ENCODE measurements at regions not wholly inside any gene's neighbourhood (a gene's known extent, or its start where the extent isn't known, plus 50 kb on each side); places are given as distances from the start of the nearest gene placed in this dataset.

GRCh38 chr2:122210065-122210464 is 454.6 kb downstream of the TSN start:
- H3K36me3 Mint-ChIP-seq (ENCODE audit: low read depth) = no peaks in the 10 kb centered on the region
- peaks cover 17% of the 10 kb centered on the region for H3K4me1 Mint-ChIP-seq (ENCODE audit: low read depth)
- peaks cover 6% of the 10 kb centered on the region for H3K27me3 Mint-ChIP-seq (ENCODE audit: low read depth)
- H3K27ac Mint-ChIP-seq (ENCODE audit: unreplicated experiment) = no peak overlapping the region
- DNase-seq (ENCODE audit: low spot score) = no peak
- no peaks in the 10 kb centered on the region for H3K9me3 Mint-ChIP-seq (ENCODE audit: low read depth)
- no peak for TF ChIP-seq CTCF (IDR thresholded peaks at IDR 0.05)
- no peak overlapping the region for H3K4me3 Mint-ChIP-seq (ENCODE audit: unreplicated experiment)

DNA sequence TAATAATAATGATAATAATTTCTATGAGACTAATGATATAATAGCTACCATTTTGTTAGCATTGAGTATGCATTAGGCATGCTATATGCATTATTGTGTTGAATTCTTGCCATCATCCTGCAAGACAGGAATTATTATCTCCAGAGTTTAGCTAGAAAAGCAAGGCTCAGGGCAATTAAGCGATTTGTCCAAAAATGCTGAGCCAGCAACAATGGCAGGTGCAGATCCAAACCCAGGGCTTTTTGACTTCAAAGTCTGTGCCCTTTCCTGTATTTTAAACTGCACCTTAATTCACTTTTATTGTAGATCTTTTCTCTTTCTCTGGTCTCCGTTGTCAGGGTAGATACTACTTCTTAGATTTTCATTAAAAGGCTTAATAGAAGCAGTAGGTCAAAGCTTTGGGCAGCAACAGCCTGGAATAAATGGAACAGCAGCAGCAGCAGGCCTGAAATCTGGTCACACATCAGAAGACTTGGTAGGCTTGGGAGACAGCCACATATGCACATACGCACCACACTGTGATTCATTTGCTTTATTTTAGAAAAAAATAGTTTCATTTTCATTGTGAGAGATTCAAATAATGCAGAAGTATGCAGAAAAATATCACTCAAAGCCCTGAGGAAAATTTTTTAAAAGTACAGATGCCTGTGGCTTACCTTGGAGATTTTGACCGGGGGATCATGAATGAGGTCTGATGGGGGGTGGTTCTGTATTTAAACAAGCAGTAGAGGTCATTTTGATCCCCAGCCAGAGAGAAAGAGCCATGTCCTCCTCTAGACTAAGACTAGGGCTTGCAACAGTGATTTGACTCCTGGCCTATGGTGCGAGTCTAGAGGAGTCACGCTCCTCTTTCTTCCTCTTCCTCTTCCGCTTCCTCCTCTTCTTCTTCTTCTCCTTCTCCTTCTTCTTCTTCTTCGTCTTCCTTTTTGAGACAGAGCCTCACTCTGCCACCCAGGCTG is 455.7 kb downstream of the TSN start:
- Mint-ChIP-seq H3K36me3 (ENCODE audit: low read depth) (no peaks in the 10 kb centered on the region), H3K4me1 (ENCODE audit: low read depth) (peaks cover 7% of the 10 kb centered on the region), H3K27ac (ENCODE audit: unreplicated experiment) (no peak overlapping the region), H3K4me3 (ENCODE audit: unreplicated experiment) (no peak overlapping the region), H3K9me3 (ENCODE audit: low read depth) (no peaks in the 10 kb centered on the region), H3K27me3 (ENCODE audit: low read depth) (peaks cover 4% of the 10 kb centered on the region)
- DNase-seq (ENCODE audit: low spot score) = no peak
- no peak for TF ChIP-seq CTCF (IDR thresholded peaks at IDR 0.05)

DNA sequence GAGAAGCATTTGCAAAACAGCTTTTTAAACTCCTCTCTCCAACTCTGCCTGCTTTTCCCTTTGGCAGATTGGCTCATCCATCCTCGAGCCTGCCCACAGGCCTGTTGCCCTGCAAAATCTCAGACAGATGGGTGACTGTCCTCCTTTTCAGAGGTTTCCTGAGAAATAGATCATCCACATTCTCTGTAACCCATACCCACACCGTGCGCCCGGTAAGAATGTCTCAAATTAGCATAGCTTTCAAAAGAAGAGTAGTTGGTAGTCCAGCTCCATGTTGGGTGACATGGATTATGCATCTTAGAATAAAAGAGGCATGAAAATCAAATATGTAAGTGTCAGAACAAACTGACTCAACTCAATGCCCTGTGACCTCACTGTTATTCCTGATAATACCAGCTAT is 457.9 kb downstream of the TSN start:
- no peak for TF ChIP-seq CTCF (IDR thresholded peaks at IDR 0.05)
- H3K4me3 Mint-ChIP-seq (ENCODE audit: unreplicated experiment) = no peak overlapping the region
- peaks cover 4% of the 10 kb centered on the region for H3K27me3 Mint-ChIP-seq (ENCODE audit: low read depth)
- no peaks in the 10 kb centered on the region for H3K36me3 Mint-ChIP-seq (ENCODE audit: low read depth)
- H3K27ac Mint-ChIP-seq (ENCODE audit: unreplicated experiment) = no peak overlapping the region
- H3K4me1 Mint-ChIP-seq (ENCODE audit: low read depth) = peaks cover 7% of the 10 kb centered on the region
- H3K9me3 Mint-ChIP-seq (ENCODE audit: low read depth) = no peaks in the 10 kb centered on the region
- no peak for DNase-seq (ENCODE audit: low spot score)

- DNase-seq (ENCODE audit: low spot score) = no peak
- TF ChIP-seq CTCF (IDR thresholded peaks at IDR 0.05) = no peak
- Mint-ChIP-seq H3K27me3 (ENCODE audit: low read depth) (peaks cover 5% of the 10 kb centered on the region), H3K36me3 (ENCODE audit: low read depth) (no peaks in the 10 kb centered on the region), H3K9me3 (ENCODE audit: low read depth) (no peaks in the 10 kb centered on the region), H3K4me1 (ENCODE audit: low read depth) (peaks cover 6% of the 10 kb centered on the region), H3K4me3 (ENCODE audit: unreplicated experiment) (no peak overlapping the region), H3K27ac (ENCODE audit: unreplicated experiment) (no peak overlapping the region)
Measured at GRCh38 chr2:122216071-122216470, 460.6 kb downstream of the TSN start.

GRCh38 chr2:122216901-122217300 is 461.4 kb downstream of the TSN start:
- Mint-ChIP-seq H3K9me3 (ENCODE audit: low read depth) (no peaks in the 10 kb centered on the region), H3K27me3 (ENCODE audit: low read depth) (peaks cover 6% of the 10 kb centered on the region), H3K4me1 (ENCODE audit: low read depth) (no peaks in the 10 kb centered on the region), H3K27ac (ENCODE audit: unreplicated experiment) (no peak overlapping the region), H3K36me3 (ENCODE audit: low read depth) (no peaks in the 10 kb centered on the region), H3K4me3 (ENCODE audit: unreplicated experiment) (no peak overlapping the region)
- TF ChIP-seq CTCF (IDR thresholded peaks at IDR 0.05) = no peak
- DNase-seq (ENCODE audit: low spot score) = no peak

Data from chondrocyte (in vitro differentiated cells).